UCSD-AML1 (cell line): ENCODE measurements at regions not wholly inside any gene's neighbourhood (a gene's known extent, or its start where the extent isn't known, plus 50 kb on each side); places are given as distances from the start of the nearest gene placed in this dataset.

ENCODE experiments used
- DNase-seq: peaks from one replicate; lab custom pipeline; 2025; ENCODE audit not compliant: unreplicated experiment; lab: John Stamatoyannopoulos, UW

DNA sequence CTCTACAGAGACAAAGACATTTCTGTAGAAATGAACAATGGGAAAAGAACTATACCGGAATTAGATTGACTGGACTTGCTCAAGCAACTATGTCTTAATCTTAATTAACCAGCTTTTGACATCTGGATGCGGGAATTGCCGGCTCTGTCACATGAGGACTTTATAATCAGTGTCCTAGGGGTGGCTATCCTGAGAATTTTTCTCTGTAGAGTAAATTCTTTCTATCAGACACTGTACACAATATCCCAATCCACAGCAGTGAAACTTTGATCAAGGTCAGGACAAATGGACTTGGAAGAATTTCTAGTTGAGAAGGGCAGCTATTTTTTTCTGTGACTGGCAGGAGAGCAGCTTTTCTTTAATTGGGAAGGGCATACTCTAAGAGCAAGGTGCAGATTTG lies 322.1 kb downstream of the HRH4 start:
- no peak for DNase-seq

DNA sequence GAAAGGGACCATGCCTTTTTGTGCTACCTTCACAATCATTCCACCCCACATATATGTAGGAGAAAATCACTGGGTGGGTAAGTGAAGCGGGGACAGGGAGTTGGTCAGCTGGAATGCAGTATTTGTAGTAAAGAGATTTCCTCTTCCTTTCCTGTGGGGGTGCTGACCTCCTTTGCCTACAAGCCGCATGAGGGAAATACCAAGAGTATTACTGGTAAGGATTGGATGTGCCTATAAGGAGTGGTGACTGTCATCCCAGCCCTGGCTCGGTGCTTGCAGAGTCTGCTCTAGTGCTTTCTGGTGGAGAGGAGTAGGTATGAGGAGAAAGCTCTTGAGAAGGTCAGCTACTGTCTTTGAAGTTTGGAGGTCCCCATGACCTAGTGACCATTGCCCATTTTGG lies 324.6 kb downstream of the HRH4 start:
- DNase-seq = no peak

DNA sequence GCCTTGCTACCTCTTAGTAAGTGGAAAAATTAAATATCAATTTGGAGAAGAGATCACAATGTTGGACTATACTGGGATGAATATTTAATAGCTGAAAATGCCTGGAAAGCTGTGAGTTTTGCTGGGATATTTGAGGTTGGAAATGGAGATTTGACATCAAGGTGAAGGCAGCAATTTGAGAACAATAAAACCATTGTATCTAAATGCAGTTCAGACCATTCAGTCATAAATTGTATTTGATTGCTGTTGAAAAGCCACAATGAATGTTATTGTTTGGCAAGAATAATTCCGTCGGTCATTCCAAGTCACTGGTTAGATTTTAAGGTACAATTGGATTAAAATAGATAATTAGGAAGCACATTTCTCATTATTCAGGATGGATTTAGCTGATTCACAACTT lies 325.6 kb downstream of the HRH4 start:
- no peak for DNase-seq

DNA sequence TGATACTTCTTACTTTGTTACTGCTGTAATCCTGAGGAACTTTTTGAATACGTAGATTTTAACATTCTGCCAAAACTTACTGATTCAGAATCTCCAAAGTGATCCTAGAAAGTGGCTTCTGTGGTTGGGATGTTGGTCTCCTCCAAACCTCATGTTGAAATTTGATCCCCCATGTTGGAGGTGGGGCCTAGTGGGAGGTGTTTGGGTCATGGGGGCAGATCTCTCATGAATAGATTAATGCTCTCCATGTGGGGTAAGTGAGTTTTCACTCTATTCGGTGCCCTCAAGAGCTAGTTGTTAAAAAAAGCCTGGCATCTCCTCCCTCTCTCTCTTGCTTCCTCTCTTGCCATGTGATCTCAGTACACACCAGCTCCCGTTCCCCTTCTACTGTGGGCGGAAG lies 329.9 kb downstream of the HRH4 start:
- no peak for DNase-seq

DNA sequence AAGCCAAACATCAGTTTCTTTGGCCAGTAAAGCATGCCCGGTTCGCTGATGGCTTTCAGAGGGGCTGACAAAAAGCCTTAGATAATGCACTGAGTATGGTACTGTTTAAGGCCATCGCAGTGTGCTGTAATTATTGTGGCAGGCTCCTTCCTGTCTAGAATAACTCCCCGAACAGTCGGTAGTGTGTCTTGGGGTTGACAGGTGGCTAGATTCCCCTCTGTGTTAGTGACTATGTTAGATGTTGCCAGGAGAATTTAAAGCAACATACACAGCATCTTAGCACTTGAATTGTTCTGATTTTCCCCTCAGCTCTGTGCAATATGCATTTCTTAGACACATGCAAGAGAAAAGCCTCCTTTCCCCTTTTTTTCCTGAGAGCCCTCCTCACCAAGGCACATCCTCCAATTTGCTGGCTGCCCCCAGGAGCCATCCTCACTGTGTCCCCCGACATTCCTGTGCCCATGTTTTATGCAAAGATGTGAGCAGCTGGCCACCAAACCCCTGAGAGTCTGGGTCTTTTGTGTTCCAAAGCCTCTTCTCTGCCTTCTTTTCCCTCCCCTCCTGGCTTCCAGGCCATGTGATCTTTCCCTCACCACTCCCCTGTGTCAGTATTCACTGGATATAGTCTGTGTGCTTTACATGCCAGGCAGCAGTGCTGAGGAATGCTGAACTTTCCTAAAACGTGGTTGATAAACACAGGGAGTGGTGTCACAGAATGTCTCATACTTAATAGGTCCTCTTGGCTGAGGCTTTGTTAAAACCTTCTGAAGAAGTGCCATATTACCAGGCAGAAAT lies 331.5 kb downstream of the HRH4 start:
- no peak for DNase-seq

DNA sequence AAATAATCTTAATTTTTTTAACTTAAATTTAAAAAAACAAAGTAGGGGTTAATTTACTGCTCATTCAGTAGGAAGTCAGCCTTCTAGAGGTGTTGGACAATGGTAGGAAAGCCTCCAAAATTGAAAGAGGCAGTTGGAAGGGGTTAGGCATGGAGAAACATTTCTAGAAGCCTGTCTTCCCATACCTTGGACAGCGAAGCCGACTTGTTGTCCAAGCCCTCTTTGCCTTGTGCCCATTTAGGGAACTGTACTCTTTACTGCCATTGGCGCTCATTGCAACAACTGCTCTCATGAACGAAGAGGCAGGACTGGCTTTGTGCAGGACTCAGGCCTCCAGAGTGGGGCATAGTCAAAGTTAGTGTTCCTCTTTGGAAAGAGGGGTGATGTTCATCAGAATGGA lies 333.3 kb downstream of the HRH4 start:
- no peak for DNase-seq

DNA sequence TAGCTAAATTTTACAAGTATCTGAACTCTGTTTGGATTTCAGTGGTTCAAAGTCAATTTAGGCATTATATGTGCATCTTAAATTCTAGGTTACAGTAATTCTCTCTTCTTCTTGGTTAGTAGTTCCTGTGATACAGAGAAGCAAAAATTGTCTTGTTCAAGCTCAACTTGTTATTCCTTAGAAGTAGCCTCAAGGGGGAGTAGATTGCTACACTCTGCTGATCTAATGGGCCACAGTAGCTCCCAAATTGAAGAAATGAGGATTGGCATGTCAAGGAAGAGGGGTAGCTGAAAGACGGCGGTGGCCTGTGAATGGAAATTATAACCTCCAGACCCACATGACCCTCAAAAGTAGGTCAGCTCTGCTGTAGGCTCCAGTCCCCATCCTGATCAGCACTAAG lies 334.7 kb downstream of the HRH4 start:
- DNase-seq = no peak

DNA sequence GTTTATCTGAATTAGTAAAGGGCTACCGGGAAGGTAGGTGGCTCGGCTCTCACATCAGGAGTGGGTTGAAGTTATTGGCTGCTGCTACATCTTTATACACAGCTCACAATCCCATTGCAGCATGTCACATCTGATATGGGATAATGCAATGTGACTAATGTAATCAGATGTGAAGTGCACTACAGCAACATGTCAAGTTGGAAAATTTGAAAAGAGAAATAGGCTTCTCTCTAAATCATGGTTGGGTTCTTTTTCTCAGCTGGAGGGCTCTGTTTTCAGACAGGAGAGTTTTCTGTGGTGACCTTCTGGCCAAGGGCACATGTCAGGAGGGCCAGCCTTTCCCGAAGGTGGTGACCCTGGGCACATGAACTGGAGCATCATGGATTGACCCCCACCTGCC lies 337.5 kb downstream of the HRH4 start:
- DNase-seq = no peak

DNA sequence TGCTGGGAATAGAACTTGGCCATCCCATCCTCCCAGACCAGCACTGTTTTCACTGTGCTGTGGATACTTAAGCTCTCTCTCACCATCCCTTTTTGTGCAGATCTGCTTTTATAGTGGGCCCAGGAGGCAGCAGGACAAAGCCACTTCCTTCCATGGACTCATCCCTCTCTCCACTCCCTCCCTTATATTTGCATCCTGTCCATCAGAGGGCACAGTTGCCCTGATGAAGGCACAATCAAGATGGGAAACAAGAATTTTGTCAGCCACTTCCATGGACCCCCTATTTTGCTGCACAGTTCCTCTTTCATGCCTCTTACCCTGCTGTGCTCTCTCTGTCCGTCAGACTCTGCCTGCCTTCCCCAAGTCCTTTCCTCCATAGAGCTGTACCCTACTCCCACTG lies 338.7 kb downstream of the HRH4 start:
- no peak for DNase-seq

DNA sequence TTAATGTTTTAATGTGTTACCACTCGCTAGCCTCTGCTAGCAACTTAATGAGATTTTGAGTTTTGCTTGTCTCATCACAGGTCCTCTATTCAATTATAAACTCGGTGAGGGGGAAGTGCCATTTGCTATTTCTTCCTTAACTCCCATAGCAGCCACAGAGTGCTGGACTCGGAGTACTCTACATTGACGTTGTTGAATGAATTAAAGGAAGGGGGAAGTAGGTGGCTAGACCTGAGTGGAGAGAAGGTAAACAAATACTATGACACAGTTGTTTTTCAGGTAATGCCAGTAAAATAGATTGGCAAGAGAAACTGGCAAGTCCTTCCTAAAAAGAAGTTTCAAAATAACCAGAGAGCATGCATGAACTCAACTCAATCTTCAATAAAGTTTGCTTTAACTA lies 339.3 kb downstream of the HRH4 start:
- no peak for DNase-seq

DNA sequence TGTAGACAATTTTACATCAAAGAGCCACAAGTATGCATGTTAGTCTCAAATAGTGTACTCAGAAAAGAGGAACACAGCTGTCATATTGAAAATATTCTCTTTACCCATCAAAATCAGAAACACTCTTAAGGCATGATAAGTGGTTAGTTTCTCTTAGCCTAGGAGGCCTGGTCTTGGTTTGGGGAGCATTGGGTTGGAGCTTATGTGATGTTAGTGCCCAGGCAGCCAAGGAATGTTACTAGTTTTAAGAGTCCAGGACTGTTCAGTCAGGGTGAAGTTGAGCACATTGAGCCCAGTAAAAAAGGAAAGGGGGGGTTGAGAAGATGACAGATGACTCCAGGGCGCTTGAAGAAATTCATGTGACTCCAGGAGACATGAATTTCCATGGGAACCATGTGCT lies 340.6 kb downstream of the HRH4 start:
- DNase-seq = no peak

DNA sequence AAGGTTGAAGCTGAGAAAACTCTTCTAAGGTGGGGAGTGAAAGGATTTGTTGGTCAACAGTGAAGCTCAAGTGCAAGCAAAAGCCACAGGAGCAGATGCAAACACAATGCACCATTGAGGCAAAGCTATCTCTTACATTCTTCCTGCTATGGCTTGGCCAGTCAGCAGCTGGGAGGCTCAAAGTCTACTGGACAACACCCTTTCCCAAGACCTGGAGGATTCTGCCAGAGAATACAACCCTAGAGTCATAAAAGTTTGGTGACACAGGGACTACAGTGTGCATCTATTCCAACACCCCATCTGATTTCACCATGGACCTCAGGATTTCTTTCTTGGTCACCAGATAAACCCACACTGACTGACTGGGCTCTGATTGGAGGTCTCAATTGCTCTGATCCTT lies 342.0 kb downstream of the HRH4 start:
- DNase-seq = no peak

DNA sequence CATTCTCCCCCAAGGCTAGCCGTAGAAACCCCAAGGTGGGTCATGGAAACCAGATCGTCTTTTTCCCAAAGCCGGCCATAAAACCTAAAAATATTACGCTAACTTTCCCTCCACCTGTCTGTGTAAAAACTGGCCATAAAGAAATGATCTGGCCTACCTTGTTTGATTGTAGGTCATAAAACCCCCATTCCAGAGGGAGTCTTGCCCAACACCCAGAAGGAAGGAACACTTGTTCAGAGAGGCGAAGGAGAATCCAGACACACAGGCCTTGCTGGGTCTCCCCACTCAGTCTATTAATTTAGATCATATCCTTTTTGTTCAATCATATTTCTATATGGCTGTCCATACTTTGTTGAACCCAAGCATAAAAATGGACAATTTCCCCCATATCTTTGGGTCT lies 344.7 kb downstream of the HRH4 start:
- no peak for DNase-seq

DNA sequence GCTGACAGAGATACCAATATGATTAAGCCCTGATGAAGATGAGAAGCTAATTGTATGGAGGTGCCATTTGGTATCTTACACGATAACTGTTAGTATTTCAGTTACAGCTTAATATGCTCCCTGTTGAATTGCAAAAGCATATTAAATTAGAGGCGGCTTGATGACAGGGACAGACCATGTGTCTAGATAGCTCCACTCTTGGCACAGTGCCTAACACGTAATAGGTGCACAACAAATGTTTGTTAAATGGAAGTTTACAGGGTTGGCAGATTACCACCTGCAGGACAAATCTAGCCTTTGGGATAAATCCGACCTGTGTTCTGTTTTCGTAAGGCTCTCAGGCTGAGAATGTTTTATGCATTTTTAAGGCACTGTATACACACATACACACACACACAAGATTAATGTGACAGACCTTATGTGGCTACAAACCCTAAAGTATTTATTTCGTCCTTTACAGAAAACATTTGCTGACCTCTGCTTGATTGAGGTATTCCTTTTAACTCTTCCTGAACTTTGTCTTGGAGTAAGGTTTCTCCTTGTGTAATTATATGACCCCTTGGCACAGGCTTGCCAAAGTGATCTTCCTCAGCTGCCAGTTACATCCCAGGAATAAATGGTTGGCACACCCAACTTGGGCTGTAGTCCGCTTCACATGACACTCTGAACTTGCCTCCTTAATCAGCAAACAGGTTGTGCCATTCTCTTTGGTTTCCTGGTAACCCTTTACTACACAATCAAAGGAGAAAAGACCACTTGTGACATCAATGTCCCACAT lies 348.9 kb downstream of the HRH4 start:
- DNase-seq = no peak

DNA sequence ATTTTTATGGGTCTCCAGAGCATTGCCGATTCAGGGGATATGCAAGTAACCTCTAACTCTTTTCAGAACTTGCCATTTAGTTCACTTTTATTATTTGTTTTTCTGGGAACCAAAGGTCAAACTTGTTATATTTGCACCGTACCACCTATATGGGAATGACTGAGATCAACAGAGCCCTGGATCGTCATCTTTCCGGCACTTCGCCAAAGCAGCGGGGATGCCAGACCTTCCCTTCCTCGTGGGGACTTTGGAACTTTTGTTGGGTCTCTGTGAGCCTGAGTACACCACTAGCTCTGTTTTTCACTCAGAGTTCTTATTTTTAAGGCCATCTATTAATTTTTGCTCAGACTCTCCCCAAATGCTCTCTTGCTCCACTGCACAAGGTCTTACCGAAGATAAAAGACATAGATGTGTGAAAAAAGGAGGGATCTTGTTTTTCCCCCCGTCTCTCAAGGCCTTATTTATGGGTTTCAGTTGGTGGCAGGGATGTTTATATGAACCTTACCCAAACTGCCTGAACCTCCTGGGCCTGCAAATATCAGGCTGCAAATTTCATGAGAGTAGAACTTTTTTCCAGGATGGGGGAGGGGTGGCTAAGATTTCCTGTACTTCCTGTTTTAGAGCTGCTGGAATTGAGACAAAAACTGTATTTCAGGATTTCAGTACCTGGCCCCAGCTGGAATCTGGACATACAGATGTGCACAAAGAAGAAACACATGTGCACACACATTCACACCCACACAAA lies 350.3 kb downstream of the HRH4 start:
- DNase-seq = no peak

DNA sequence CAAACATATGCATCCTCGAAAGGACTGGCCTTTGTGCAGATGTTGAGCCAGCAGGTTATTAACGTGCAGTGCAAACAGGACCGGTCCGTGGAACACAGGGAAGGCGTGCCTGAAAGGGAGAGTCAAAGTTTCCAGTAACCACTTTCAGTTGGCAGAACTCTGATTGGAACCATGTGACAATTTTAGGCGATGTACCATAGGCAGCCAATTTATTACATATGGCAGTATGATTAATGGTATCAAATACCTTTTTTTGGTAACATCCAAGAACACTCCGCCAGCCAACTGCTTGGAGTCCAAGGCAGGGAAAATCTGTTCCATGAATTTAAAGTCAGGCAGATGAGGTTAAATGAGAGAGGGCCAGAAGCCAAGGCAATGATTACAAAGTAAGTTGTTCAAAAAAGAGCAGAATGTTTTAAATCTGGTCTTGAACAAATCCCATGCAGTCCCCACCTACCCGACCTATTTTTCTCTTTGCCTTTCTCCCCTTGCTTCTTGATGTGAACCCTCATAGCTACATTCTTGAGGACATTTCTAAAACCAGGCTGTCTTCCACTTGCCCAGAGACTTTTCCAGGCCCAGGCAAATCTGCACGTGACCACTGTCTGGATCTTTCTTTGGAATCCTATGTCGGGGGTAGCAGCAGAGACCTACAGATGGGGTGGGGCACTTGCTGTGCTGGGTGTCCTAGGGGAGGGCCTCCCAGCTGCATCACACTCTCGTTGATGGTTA lies 351.7 kb downstream of the HRH4 start:
- DNase-seq = no peak

DNA sequence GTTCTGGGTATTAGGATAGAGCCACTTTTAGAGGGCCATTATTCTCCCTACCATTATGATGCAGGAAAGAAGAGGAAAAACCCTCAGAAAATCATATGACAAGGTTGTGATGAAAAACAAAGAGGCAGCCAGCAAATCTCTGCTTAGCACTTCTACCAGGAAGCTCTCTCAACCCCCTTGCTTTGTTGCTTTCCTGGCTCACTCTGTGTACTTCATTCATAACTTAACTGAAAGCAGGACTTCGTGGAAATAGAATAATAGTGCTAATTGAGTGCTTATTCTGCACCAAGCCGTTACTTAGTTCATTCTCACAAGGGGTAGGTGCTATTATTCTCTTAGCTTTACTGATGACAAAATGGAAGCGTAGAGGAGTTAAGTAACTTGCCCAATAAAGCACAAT lies 354.1 kb downstream of the HRH4 start:
- DNase-seq = no peak

DNA sequence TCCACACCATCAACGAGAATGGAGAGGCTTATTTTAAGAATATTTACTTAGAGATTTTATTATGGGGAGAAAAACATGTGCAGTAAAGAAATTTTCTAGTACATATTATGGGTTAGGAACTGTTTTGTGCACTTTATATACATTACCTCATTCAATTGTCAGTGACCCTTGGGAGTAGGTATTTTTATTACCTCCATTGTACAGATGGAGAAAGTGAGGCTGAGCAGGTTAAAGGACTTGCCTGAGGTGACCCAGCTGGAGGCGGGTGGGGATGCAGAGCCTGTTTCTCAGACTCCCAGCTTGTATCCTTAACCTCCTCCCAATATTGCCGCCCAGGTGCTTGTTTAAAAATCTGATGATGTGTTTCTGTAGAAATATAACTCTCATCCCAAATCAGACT lies 356.7 kb downstream of the HRH4 start:
- DNase-seq = no peak

DNA sequence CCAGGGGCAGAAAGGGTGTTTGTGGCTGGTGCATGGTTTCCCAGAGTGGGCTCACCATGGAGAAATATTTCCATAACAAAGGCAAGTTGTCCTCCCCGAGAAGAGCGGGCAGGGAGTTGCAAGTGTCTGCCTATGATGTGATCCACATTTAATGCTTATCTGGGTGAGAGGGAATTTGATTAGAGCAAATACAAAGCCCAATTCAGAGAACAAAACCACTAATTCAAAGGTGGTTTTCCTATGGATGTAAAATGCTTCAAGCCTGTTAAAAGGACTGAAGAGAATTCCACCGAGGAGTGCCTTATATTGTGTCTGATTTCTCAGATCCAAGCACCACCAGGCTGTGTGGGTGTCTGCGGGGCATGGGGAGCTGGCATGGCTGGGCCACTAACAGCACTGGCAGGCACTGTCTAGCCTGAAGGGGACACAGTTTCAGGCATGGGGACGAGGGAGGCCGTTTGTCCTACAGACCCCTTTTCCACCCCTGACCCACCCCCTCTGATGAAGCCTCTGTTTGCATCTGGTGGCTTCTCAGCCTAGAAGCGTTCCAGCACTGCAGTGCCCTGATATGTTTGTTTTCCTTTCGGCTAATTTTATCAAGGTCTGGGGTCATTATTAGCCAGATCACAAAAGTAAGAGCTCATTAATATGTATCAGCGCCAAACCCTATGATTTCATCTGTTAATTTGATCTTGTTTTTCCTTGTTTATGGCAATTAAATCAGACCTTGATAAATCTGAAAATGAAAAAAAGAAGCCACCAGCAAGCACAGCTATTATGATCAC lies 357.3 kb downstream of the HRH4 start:
- no peak for DNase-seq

DNA sequence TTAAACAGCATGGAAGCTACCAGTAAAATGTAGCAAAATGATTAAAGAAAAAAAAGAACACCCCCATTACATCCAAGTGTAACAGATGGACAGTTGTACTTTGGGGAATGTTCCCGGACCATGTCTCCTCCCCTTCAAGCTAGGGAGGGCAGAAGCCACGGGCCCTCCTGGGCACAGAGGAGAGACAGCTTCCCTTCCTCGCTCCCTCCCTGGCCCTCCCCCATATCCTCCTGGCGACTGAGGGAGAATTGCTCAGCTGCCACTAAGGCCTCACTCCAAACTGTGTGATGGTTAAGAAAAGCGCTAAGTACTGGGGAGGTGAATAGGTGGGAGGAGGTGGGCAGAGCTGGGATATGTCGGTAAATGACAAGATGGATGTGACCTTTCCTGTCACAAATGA lies 358.0 kb downstream of the HRH4 start:
- no peak for DNase-seq
